ENCODE measurements at regions not wholly inside any gene's neighbourhood (a gene's known extent, or its start where the extent isn't known, plus 50 kb on each side); places are given as distances from the start of the nearest gene placed in this dataset.
"Not testable (repeated sequence)": the region's sequence is repeated elsewhere in the genome, so short reads cannot be mapped to it uniquely, and the experiment has no call there.

- no peak for DNase-seq (ENCODE audit: extremely low read depth in 1 of 2, low read depth in 1 of 2)
These were observed 310.0 kb downstream of the SHQ1 start for GRCh38 chr3:72538070-72538745.

- DNase-seq (ENCODE audit: extremely low read depth in 1 of 2, low read depth in 1 of 2), result no peak
These were observed 310.8 kb downstream of the SHQ1 start for GRCh38 chr3:72537448-72537847.

- DNase-seq (ENCODE audit: extremely low read depth in 1 of 2, low read depth in 1 of 2), result no peak
These were observed 311.4 kb downstream of the SHQ1 start for GRCh38 chr3:72536878-72537267.

- no peak for DNase-seq (ENCODE audit: extremely low read depth in 1 of 2, low read depth in 1 of 2)
These were observed 311.9 kb downstream of the SHQ1 start for GRCh38 chr3:72536206-72536877.

- DNase-seq (ENCODE audit: extremely low read depth in 1 of 2, low read depth in 1 of 2), result no peak
These were observed 312.5 kb downstream of the SHQ1 start for GRCh38 chr3:72535772-72536171.

- no peak for DNase-seq (ENCODE audit: extremely low read depth in 1 of 2, low read depth in 1 of 2)
These were observed 314.4 kb downstream of the SHQ1 start for GRCh38 chr3:72533591-72534473.

GRCh38 chr3:72530426-72530825, 317.8 kb downstream of the SHQ1 start:
- no peak for DNase-seq (ENCODE audit: extremely low read depth in 1 of 2, low read depth in 1 of 2)

- no peak for DNase-seq (ENCODE audit: extremely low read depth in 1 of 2, low read depth in 1 of 2)
These were observed 319.2 kb downstream of the SHQ1 start for GRCh38 chr3:72529081-72529480.

- no peak for DNase-seq (ENCODE audit: extremely low read depth in 1 of 2, low read depth in 1 of 2)
These were observed 324.7 kb downstream of the SHQ1 start for GRCh38 chr3:72523429-72524151.

- DNase-seq (ENCODE audit: extremely low read depth in 1 of 2, low read depth in 1 of 2), result no peak
These were observed 327.4 kb downstream of the SHQ1 start for GRCh38 chr3:72520690-72521308.

GRCh38 chr3:72519946-72520604, 328.2 kb downstream of the SHQ1 start:
- no peak for DNase-seq (ENCODE audit: extremely low read depth in 1 of 2, low read depth in 1 of 2)

GRCh38 chr3:72517921-72518424, 330.3 kb downstream of the SHQ1 start:
- no peak for DNase-seq (ENCODE audit: extremely low read depth in 1 of 2, low read depth in 1 of 2)

- DNase-seq (ENCODE audit: extremely low read depth in 1 of 2, low read depth in 1 of 2), result no peak
These were observed 330.9 kb downstream of the SHQ1 start for GRCh38 chr3:72517336-72517735.

GRCh38 chr3:72516361-72516760, 331.9 kb downstream of the SHQ1 start:
- DNase-seq (ENCODE audit: extremely low read depth in 1 of 2, low read depth in 1 of 2), result no peak

- no peak for DNase-seq (ENCODE audit: extremely low read depth in 1 of 2, low read depth in 1 of 2)
These were observed 332.3 kb downstream of the SHQ1 start for GRCh38 chr3:72515941-72516340.

GRCh38 chr3:72515281-72515680, 333.0 kb downstream of the SHQ1 start:
- DNase-seq (ENCODE audit: extremely low read depth in 1 of 2, low read depth in 1 of 2), result no peak

GRCh38 chr3:72510247-72510646, 338.0 kb downstream of the SHQ1 start:
- DNase-seq (ENCODE audit: extremely low read depth in 1 of 2, low read depth in 1 of 2), result no peak

GRCh38 chr3:72505539-72506405, 342.5 kb downstream of the SHQ1 start:
- DNase-seq (ENCODE audit: extremely low read depth in 1 of 2, low read depth in 1 of 2), result no peak

- not testable (repeated sequence) for DNase-seq (ENCODE audit: extremely low read depth in 1 of 2, low read depth in 1 of 2)
These were observed 350.7 kb downstream of the SHQ1 start for GRCh38 chr3:72497501-72497900.

All from activated CD8-positive, alpha-beta memory T cell treated with anti-CD3 and anti-CD28 coated beads for 1 hour (primary cell).